Hepatic stellate cell (primary cell): ENCODE measurements at regions not wholly inside any gene's neighbourhood (a gene's known extent, or its start where the extent isn't known, plus 50 kb on each side); places are given as distances from the start of the nearest gene placed in this dataset.
"Not testable (repeated sequence)": the region's sequence is repeated elsewhere in the genome, so short reads cannot be mapped to it uniquely, and the experiment has no call there.

Experiments used
- DNase-seq: peaks from one replicate; pipeline ENCODE4 v3.0.0; 2011; ENCODE audit warnings: low spot score

DNA sequence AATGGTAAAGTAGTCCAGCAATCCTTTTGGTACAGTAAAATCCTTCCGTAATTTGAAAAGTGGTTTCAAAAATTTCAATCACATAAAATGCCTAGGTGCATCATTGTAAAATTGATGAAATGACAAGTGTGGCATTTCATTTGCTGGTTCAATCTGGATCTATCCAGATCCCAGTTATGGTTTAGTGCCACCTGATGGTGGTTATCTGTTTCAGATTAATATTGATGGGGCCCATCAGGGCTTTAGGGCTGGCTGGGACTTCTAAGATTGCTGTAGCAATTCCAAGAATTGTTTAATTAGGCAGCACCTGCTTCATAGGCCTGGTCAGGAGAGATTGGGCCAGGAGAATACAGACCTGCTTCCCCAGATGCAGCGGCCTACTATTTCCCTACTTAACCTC, 55.5 kb upstream of the PIK3C3 start:
- DNase-seq: no peak

DNA sequence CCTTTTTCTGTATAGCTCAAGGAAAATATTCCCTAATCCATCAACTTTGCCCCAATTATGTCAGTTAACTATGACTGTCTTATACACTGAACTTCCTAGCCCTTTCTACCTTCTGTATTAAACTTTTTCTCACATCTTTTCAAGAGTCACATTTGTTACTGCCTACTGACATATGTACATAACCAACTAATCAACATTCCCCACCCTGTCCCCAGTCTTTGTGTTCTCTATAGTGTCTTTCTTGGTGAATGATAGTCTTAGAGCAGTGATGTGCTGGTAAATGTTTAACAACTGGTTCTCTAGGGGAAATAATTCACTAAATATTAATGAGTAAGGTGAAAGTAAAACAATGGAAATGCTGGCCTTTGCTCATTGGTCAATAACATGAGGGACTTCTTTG, 61.6 kb upstream of the PIK3C3 start:
- no peak for DNase-seq

DNA sequence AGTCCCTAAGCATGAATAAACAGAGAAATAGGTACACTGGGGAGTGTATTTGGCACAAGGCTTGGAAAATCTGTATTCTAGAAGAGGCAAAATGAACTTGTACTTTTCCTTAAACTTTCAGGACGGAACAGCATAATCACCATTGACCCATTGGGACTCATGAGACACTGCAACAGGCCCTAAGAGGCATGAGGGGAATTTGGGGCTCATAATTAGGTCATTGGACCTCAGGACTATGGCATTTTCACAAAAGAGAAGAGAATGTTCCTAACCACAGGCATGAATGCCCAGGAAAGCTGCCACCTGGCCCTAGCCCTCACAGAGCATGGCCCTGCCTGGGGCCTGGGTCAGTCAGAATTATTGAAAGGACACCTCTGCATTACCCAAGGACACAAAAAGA, 67.9 kb upstream of the PIK3C3 start:
- DNase-seq: no peak

DNA sequence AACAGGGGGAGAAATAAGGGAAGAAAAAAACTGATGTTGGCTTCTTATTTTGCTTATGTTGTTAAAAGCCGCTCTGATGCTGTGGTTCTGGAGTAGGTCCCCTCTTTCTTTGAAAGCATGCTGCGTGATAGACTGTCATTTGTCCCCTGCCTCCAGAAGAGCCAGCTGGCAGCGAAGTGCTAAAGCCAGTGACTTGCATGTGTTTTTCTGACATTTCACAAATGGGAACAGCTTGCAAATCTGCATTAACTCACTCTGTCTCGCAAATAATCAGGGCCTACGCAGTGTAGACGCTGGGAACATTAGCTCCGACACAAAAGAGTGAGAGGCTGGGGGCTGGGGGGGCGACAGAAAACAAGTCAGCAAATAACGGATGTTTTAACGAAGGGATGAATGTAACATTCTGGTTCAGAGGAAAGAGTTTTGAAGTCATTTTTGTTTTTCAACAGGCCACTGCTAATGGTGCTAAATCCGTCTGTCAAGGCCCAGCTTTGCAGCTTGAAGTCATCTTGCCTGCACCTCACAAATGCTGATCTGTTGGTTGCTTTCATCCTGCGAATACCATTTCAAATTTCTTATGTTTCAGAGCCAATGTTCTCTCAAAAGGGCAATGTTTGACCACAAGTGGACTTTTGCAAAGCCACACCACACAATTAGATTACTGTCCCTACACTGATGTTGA, 68.8 kb upstream of the PIK3C3 start:
- no peak for DNase-seq

DNA sequence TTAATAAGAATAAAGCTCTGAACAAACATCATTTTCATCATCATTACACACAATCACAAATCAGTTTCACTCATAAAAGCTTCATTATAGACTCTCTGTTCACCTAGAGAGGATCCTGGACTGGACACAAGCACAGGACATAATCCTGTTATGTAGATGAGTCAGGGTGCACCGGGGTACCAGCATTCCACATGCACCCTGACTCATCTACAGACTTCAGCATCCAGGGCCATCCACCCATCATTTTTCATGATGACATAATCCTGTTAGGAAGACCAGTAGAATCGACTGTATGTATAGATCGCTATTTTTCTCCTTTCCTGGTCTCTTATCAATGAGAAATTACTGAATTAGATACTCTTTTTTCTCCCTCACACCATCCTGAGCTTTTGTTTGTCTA, 73.7 kb upstream of the PIK3C3 start:
- peak; percentile 12 for DNase-seq

DNA sequence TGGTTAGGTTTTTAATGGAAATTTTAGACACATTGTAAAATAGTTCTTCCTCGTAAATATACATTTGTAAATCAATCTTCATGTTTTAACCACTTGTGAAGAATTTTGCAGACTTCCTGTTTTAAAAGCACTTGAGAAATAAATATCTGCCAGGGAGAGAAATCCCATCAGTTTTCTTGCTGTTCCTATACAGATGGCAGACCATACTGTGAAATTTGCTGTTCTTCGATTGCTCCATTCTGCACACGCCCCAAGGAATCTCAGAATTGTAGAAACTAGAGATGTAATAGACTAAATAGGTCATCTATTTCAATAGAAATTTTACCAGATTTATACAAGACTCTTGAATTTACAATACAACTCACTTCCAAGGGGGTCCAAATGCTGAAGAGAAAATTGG, 75.8 kb upstream of the PIK3C3 start:
- DNase-seq: no peak

DNA sequence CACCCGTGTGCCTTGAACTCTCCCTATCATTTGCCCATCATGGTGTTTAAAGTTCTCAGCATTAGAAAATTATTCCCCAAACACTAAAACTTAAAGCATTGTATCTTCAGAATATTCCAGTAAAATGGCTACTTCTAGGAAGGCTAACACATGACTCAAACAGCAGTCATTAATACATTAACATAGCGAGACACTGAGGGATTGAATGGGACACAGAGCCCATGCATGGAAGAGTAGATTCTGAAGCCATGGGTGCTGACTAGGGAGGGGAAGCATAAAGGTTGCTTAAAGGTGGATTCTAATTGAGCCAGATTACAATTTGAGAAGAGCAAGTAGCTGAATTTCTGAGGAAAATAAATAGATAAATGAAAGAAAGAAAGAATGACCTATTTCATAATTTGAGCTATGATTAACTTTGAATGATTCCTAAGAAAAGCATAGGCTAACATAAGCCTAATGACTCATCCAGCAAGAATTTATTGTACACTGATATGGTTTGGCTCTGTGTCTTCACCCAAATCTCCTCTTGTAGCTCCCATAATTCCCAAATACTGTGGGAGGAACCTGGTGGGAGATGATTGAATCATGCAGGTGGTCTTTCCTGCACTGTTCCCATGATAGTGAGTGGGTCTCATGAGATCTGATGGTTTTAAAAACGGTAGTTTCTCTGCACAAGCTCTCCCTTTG, 79.8 kb upstream of the PIK3C3 start:
- peak; percentile 9 for DNase-seq

DNA sequence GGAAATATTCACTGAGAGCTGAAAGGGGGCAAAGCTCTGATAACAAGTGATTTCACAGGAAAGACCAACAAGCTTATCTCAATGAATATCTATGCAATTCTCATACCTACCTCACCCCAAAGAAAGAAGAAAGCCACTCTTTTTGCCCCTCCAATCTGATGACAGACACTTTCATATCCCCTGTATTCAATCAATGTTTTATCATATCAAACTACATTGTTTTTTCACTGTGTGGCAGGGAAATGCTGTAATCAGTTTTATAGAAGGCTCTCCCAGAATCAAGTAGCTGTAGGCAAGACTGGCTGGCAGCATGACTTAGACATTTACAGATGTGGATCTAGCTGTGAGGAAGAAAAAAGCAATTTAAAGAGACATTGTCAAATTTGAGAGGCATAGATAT, 81.3 kb upstream of the PIK3C3 start:
- DNase-seq: no peak

DNA sequence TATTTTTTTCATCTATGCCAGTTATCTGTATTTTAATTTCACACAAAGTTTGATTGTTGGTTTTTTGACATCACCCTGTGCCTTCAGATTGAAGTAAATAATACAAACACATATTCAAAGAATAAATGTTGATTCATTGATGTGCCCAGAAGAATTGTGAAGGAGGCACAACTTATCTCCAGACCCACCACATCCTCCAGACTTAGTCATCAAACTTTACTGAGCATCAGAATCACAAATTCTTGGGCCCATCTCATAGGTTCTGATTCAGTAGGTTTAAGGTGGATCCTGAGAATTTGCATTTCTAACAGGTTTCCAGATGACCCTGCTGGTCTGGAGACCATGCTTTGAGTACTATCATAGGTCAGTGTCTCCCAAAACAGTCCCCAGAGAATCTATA, 82.8 kb upstream of the PIK3C3 start:
- no peak for DNase-seq

DNA sequence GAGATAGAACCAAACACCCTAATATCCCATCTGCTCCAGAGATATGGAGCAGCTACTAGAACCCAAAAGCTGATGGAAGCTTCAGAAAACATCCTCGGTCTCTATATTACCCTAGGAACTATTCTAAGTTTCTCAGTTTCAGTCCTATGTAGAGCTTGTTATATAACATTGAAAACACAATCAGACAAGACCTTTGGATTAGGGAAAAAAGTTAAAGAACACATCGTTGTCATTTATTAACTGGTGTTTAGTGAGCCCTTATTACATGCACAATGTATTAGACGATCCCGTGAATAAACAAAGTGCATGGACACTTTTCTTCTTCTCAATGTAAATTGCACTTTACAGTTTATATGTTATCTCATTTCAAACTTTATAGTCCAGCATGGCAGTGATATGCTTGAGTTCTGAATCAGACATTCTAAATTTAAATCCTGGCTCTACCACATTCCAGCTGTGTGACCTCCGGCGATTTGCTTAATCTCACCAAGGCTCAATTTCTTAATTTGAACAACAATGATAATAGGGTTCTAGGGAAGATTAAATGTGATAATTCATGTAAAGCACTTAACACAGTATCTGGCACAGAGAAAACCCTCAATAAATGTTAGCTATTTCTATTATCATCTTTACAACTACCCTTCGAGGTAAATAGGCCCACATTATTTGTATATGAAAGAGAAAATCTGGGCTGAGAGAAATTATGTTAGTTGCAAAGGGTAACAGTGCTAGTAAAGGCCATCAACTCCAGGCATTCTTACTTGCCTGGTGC, 83.6 kb upstream of the PIK3C3 start:
- DNase-seq: no peak

DNA sequence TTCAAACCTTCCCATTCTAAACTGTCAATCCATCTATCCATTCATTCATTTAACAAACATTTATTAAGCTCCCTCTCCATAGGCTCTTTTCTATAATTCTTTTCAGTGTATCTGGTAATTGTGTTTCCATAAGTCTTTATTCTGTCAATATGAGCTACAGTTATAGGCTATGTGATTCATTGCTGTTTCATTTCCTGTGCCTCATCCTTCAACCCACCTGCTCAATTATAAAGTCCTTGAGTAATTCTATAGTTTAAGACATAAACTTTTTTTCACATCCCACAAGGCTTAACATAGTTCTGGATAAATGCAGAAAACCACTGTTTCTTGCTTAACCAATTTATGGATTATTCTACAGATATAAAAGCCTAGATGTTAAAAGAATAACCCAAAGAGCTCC, 84.2 kb upstream of the PIK3C3 start:
- no peak for DNase-seq

DNA sequence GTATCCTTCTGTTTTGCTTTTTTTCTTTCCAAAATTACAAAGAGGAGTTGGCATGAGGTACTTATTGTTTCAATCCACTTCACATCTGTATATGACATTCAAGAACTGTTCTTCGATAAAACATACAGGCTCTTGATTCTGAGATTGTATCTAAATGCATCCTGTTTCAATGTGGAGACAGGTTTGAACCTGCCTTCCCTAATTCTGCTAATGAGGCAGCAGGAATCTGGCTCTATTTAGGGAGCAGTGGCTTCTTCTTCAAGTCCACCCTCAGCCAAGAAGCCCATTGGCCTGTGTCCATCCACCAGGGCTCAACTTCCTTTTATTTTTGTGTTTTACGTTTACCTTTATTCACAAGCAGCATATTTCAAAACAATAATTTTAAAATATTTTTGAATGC, 84.8 kb upstream of the PIK3C3 start:
- DNase-seq: no peak

DNA sequence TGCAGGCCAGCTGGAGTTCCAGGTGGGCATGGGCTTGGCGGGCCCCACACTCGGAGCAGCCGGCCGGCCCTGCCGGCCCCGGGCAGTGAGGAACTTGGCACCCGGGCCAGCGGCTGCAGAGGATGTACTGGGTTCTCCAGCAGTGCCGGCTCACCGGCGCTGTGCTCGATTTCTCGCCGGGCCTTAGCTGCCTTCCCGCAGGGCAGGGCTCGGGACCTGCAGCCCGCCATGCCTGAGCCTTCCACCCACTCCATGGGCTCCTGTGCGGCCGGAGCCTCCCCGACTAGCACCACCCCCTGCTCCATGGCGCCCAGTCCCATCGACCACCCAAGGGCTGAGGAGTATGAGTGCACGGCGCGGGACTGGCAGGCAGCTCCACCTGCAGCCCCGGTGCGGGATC, 89.2 kb upstream of the PIK3C3 start:
- DNase-seq: not testable (repeated sequence)

DNA sequence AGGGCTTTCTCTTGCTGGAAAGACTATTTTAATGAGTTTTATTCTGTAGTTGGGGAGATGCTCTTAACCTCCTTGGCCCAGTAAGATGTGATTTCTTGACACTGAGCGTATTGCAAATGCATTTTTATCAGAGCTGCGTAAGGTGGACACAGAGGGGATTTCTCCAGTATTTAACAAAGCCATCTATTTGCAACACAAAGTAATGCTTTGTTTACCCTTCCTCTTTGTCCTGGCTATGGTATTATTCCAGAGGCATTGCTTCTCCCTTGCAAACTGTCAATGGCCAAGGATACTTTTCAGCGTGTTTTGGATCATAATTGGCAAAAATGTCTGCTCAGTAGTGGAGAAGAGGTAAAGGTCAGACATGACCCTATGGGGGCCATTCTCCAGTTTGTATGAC, 90.8 kb upstream of the PIK3C3 start:
- DNase-seq: no peak

DNA sequence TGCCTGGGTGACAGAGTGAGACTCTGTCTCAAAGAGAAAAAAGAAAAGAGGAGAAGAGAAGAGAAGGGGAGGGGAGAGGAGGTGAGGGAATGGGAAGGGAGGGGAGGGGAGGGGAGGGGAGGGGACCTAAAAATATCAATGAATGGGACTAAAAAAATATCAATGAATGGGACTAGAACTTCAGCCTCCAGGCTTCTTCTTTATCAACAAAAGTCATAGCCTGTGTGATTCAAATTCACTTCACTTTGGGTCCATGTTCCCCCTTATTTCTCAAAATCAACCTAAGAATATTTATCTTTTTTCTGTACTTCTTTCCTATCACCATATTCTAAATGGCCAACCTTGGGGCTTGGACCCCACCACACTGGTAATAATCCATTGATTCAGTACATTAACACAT, 92.1 kb upstream of the PIK3C3 start:
- DNase-seq: no peak

DNA sequence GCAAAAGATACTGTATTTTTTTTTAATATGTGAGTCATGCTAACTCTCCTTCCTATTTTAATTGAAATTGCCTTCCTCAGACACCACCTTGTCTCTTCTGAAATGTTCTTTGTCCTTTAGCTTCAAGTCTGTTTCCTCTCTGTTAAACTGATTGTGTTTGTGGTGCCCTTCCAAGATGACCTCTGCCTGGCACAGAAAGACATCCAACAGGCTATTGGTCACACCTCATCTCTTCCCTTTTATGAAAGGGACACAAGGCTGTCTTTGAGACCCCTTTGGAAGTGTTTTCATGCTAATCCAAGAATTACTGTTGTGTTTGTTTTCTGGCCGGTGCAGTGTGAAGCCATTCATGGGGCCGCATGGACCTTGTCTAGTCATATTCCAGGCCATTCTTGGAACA, 94.0 kb upstream of the PIK3C3 start:
- DNase-seq: no peak

DNA sequence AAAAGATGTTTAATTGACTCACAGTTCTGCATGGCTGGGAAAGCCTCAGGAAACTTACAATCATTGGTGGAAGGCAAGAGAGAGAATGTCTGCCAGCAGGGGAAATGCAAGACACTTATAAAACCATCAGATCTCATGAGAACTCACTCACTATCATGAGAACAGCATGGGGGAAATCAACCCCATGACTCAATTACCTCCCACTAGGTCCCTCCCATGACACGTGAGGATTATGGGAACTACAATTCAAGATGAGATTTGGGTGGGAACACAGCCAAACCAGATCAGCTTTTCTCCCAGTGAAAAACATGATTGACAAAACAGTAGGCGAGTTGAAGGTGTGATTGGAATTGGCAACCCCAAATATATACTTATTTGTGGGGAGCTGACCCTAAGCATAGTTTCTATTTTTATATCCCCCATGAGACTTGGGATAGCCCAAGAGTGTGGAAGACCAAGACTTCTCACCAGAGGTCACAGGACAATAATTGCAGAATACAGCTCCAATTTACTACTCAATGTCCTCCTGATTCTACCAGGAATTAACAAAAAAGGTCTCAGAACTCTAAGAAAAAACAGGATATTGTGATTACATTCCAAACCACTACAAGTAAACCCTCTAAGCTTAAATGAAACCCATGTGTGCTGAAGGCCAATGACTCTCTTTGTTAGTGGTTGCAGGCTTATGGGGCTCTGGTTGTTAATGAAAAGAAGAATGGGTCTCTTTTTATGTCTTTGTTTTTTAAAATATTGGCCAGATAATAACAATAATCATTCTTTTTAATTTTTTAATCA, 96.1 kb upstream of the PIK3C3 start:
- no peak for DNase-seq

DNA sequence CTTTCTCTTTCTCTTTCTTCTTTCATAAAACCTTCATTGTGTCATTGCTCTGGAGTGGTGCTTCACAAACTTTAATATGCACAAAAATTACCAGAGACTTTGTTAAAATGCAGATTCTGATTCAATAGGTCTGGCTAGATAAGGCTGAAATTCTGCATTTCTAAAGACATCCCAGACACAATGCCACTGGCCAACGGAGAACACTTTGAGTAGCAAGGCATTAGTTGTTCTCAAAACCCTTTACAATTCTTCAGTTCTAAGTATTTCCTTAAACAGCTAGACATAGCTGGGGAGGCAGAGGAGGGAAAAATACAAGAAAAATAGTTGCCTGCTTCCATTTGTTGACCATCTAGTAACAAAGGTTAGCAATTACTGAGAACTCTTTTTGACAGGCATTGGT, 101.8 kb upstream of the PIK3C3 start:
- DNase-seq: no peak

DNA sequence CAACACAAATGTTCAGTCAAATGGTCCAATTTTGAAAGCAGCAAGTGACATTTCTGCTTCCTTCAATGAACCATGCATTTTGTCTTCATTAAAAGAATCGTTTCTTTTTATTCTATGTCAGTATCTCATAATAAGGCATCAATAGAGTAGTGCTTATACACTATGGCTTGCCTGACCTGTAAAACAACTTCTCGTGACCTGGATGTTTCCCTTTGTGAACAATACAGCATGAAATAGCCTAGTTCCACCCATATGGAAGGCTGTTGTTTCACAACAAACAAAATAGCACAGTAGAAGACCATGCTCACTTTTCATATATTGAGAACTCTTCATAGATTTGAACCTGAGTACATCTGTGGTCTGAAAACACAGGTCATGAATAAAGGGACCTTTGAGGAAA, 104.3 kb upstream of the PIK3C3 start:
- no peak for DNase-seq

DNA sequence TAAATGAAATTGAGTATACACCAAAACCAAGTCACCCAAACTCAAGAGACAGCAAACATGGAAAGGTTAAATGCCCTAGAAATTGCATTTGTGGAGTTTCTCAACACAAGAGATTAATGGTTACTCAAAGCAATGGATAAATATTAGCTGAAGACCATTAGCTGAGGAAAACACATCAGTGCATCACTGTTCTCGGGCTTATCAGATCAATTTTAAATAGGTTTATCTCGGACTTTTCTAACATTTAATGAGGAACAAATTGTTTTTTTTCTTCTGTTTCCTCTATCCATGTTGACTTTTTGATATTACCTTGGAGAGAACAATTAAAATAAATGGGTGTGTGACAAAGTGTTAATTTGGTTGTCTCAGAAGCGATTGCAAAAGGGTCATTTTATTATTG, 105.4 kb upstream of the PIK3C3 start:
- no peak for DNase-seq

DNA sequence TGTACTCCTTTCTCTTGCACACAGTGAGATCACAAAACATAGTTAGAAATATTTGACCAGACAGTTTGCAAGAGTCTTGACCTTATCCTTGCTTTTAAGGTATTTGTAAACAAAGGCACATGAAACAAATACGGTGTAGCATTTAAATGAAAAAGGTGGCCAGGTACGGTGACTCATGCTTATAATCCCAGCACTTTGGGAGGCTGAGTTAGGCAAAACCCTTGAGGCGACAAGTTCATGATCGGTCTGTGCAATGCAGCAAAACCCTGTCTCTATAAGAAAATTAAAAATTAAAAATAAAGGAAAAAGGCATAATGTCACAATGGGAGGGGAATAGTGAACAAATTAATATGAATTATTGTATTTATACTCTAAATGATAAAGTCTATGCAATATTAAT, 109.5 kb upstream of the PIK3C3 start:
- no peak for DNase-seq

DNA sequence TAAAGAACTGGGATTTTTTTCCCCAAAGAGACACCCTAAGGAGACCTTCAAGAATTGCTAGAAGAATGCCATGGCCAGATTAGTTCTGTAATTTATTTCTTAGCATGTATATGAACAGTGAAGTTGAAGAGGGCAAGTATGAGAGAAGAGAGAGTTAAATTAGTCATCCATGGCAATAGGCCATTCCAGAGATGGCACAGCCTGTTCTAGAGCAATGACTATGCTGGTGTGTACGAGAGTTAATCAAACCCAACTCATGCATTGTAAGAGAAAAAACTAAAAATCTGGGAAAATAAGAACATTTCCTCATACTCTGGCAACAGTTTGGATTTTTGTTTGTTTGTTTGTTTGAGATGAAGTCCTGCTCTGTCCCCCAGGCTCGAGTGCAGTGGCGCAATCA, 112.1 kb upstream of the PIK3C3 start:
- no peak for DNase-seq
